PC-9 (cell line): ENCODE measurements at regions not wholly inside any gene's neighbourhood (a gene's known extent, or its start where the extent isn't known, plus 50 kb on each side); places are given as distances from the start of the nearest gene placed in this dataset.

ENCODE experiments used
- BruUV-seq: library from RNA; stranded (reverse); fragments of 400-500 nt; replicated peaks from 2 replicates; lab custom pipeline; 2021; lab: Mats Ljungman, UMichigan
- CTCF ChIA-PET: fragments of 300-600 bp; sonication (Branson Sonifier 250); formaldehyde crosslinking; loops from one replicate; lab custom pipeline; 2022; ENCODE audit warnings: antibody characterized with exemption; lab: Charles Lee
- POLR2A ChIA-PET: fragments of 300-600 bp; sonication (Branson Sonifier 250); formaldehyde crosslinking; loops from one replicate; lab custom pipeline; 2022; ENCODE audit warnings: antibody characterized with exemption; ENCODE audit not compliant: unreplicated experiment; lab: Charles Lee
- DNase-seq, 2 experiments: peaks; one replicate each; pipeline versions ENCODE4 v3.0.0 to v3.0.0-alpha.2; 2015 to 2022; ENCODE audit warnings: mixed read lengths in 1 of 2
- H2AFZ ChIP-seq: fragments of 200-600 bp; sonication (generic); 2 replicates; pipeline ENCODE4 v1.8.1; 2017; ENCODE audit warnings: antibody characterized with exemption
- H3F3A ChIP-seq: fragments of 200-600 bp; sonication (generic); 2 replicates; pipeline ENCODE4 v1.8.1; 2017; ENCODE audit warnings: antibody characterized with exemption, mild to moderate bottlenecking, low read depth; ENCODE audit not compliant: insufficient read depth
- H3K27ac ChIP-seq: fragments of 200-600 bp; sonication (generic); 2 replicates; pipeline ENCODE4 v1.6.1; 2016; ENCODE audit warnings: mixed run types
- H3K27me3 ChIP-seq: fragments of 200-600 bp; sonication (generic); 2 replicates; pipeline ENCODE4 v1.6.1; 2016; ENCODE audit warnings: low read depth, mixed run types; ENCODE audit not compliant: insufficient read depth
- H3K36me3 ChIP-seq: fragments of 200-600 bp; sonication (generic); 2 replicates; pipeline ENCODE4 v1.6.1; 2016; ENCODE audit warnings: low read depth, mixed run types
- H3K4me1 ChIP-seq: fragments of 200-600 bp; sonication (generic); replicated peaks from 2 replicates; pipeline ENCODE4 v1.6.1; 2016; ENCODE audit warnings: mixed run types; ENCODE audit not compliant: insufficient read depth
- H3K4me2 ChIP-seq: fragments of 200-600 bp; sonication (generic); 2 replicates; pipeline ENCODE4 v1.6.1; 2017; ENCODE audit warnings: mixed run types
- H3K4me3 ChIP-seq: fragments of 200-600 bp; sonication (generic); 2 replicates; pipeline ENCODE4 v1.6.1; 2016; ENCODE audit warnings: mixed run types
- H3K79me2 ChIP-seq: fragments of 200-600 bp; sonication (generic); 2 replicates; pipeline ENCODE4 v1.6.1; 2017; ENCODE audit warnings: low read depth, mixed run types
- H3K9me2 ChIP-seq: fragments of 200-600 bp; sonication (generic); 2 replicates; pipeline ENCODE4 v1.8.1; 2017; ENCODE audit warnings: mild to moderate bottlenecking; ENCODE audit not compliant: insufficient read depth
- H3K9me3 ChIP-seq: fragments of 200-600 bp; sonication (generic); 2 replicates; pipeline ENCODE4 v1.8.1; 2016; ENCODE audit warnings: low read depth; ENCODE audit not compliant: insufficient read depth
- H4K20me1 ChIP-seq: fragments of 200-600 bp; sonication (generic); 2 replicates; pipeline ENCODE4 v1.8.1; 2017; ENCODE audit not compliant: insufficient read depth
- CTCF ChIP-seq: fragments of 200-600 bp; sonication (generic); conservative IDR thresholded peaks from 2 replicates; pipeline ENCODE4 v1.6.1; 2017; ENCODE audit warnings: mixed run types, antibody characterized with exemption, mild to moderate bottlenecking, moderate library complexity
- EZH2 ChIP-seq: fragments of 200-600 bp; sonication (generic); IDR thresholded peaks from 2 replicates; pipeline ENCODE4 v1.8.0; 2017; ENCODE audit warnings: antibody characterized with exemption, low read depth
- intact Hi-C: fragments of 100-400 bp; cut with micrococcal nuclease; formaldehyde crosslinking; loops from one replicate; pipeline ENCODE4 v1.10.0; 2022; ENCODE audit not compliant: unreplicated experiment

GRCh38 chr18:79588636-79589481, 90.7 kb upstream of the CTDP1 start:
- DNase-seq, result no peak
- no TSS peak for BruUV-seq
- CTCF ChIA-PET, result no interaction called here
- H3F3A ChIP-seq, result no peaks in the 10 kb centered on the region
- no peaks in the 10 kb centered on the region for H3K36me3 ChIP-seq
- H3K79me2 ChIP-seq, result no peaks in the 10 kb centered on the region
- no peak overlapping the region for H3K27ac ChIP-seq
- H2AFZ ChIP-seq, result no peak overlapping the region
- no peaks in the 10 kb centered on the region for H3K9me2 ChIP-seq
- no peaks in the 10 kb centered on the region for H4K20me1 ChIP-seq
- H3K4me1 ChIP-seq, result no peaks in the 10 kb centered on the region
- TF ChIP-seq CTCF (no peak), EZH2 (no peak)
- POLR2A ChIA-PET, result no interaction called here
- peaks cover 80% of the 10 kb centered on the region for H3K27me3 ChIP-seq
- intact Hi-C loops, result no loop called here
- no peak overlapping the region for H3K4me3 ChIP-seq
- peaks cover 6% of the 10 kb centered on the region; the same call in 1 of the 2 replicates for H3K9me3 ChIP-seq
- H3K4me2 ChIP-seq, result no peak overlapping the region

- Histone ChIP-seq H3K79me2 (no peaks in the 10 kb centered on the region), H3K27me3 (peaks cover 85% of the 10 kb centered on the region), H3K36me3 (no peaks in the 10 kb centered on the region), H3K9me2 (no peaks in the 10 kb centered on the region), H2AFZ (no peak overlapping the region), H3K9me3 (peaks cover 6% of the 10 kb centered on the region; the same call in 1 of the 2 replicates), H3F3A (no peaks in the 10 kb centered on the region), H3K4me1 (no peaks in the 10 kb centered on the region), H3K27ac (no peak overlapping the region), H3K4me3 (no peak overlapping the region), H3K4me2 (no peak overlapping the region), H4K20me1 (no peaks in the 10 kb centered on the region)
- CTCF ChIA-PET, result no interaction called here
- no TSS peak for BruUV-seq
- POLR2A ChIA-PET, result no interaction called here
- no peak for DNase-seq
- intact Hi-C loops, result no loop called here
- no peak for TF ChIP-seq EZH2
- TF ChIP-seq CTCF, result no peak
These were observed 90.0 kb upstream of the CTDP1 start for GRCh38 chr18:79589601-79590091.

- Histone ChIP-seq H3K4me3 (no peak overlapping the region), H3K36me3 (no peaks in the 10 kb centered on the region), H3K27ac (no peak overlapping the region), H3K79me2 (no peaks in the 10 kb centered on the region), H2AFZ (no peak overlapping the region), H3K9me2 (no peaks in the 10 kb centered on the region), H3K4me2 (no peak overlapping the region), H3F3A (no peaks in the 10 kb centered on the region), H3K27me3 (peaks cover 93% of the 10 kb centered on the region), H3K4me1 (no peaks in the 10 kb centered on the region), H4K20me1 (no peaks in the 10 kb centered on the region), H3K9me3 (peaks cover 6% of the 10 kb centered on the region; the same call in 1 of the 2 replicates)
- ChIA-PET POLR2A (no interaction called here), CTCF (no interaction called here)
- TF ChIP-seq CTCF (no peak), EZH2 (no peak)
- intact Hi-C loops, result no loop called here
- no peak for DNase-seq
- BruUV-seq, result no TSS peak
These were observed 89.2 kb upstream of the CTDP1 start for GRCh38 chr18:79590191-79591031.
